HG03103 (cell line): ENCODE measurements at regions not wholly inside any gene's neighbourhood (a gene's known extent, or its start where the extent isn't known, plus 50 kb on each side); places are given as distances from the start of the nearest gene placed in this dataset.
"Not testable (repeated sequence)": the region's sequence is repeated elsewhere in the genome, so short reads cannot be mapped to it uniquely, and the experiment has no call there.

Experiments
- ATAC-seq: cut with Tn5 transposase; IDR thresholded peaks from one replicate; pipeline ENCODE4 v1.9.1; 2021; ENCODE audit warnings: low read depth; ENCODE audit not compliant: unreplicated experiment

- ATAC-seq: no peak
These were observed 375.6 kb downstream of the TUSC1 start for GRCh38 chr9:25302601-25303000.

- not testable (repeated sequence) for ATAC-seq
These were observed 390.0 kb downstream of the TUSC1 start for GRCh38 chr9:25288195-25288594.

- no peak for ATAC-seq
These were observed 393.9 kb downstream of the TUSC1 start for GRCh38 chr9:25284365-25284764.

- no peak for ATAC-seq
These were observed 395.3 kb downstream of the TUSC1 start for GRCh38 chr9:25282946-25283345.

- ATAC-seq: no peak
These were observed 416.8 kb downstream of the TUSC1 start for GRCh38 chr9:25261445-25261844.

- ATAC-seq: no peak
These were observed 418.2 kb downstream of the TUSC1 start for GRCh38 chr9:25260046-25260445.

GRCh38 chr9:25255216-25255615 lies 423.0 kb downstream of the TUSC1 start:
- no peak for ATAC-seq

- no peak for ATAC-seq
These were observed 424.2 kb downstream of the TUSC1 start for GRCh38 chr9:25254051-25254450.

GRCh38 chr9:25241421-25241820 lies 436.8 kb downstream of the TUSC1 start:
- no peak for ATAC-seq

- ATAC-seq: no peak
These were observed 451.1 kb downstream of the TUSC1 start for GRCh38 chr9:25226901-25227686.

- no peak for ATAC-seq
These were observed 452.1 kb downstream of the TUSC1 start for GRCh38 chr9:25225938-25226760.

- no peak for ATAC-seq
These were observed 453.2 kb downstream of the TUSC1 start for GRCh38 chr9:25224996-25225395.

GRCh38 chr9:25224309-25224708 lies 453.9 kb downstream of the TUSC1 start:
- no peak for ATAC-seq

- no peak for ATAC-seq
These were observed 465.9 kb downstream of the TUSC1 start for GRCh38 chr9:25212361-25212760.

- ATAC-seq: no peak
These were observed 470.6 kb downstream of the TUSC1 start for GRCh38 chr9:25207402-25208195.

- ATAC-seq: no peak
These were observed 472.2 kb downstream of the TUSC1 start for GRCh38 chr9:25206027-25206426.

- no peak for ATAC-seq
These were observed 473.0 kb downstream of the TUSC1 start for GRCh38 chr9:25205285-25205684.

GRCh38 chr9:25177858-25178257 lies 500.4 kb downstream of the TUSC1 start:
- no peak for ATAC-seq

GRCh38 chr9:25129537-25129936 lies 548.7 kb downstream of the TUSC1 start:
- ATAC-seq: no peak

GRCh38 chr9:25121811-25122210 lies 556.4 kb downstream of the TUSC1 start:
- no peak for ATAC-seq

- no peak for ATAC-seq
These were observed 559.2 kb downstream of the TUSC1 start for GRCh38 chr9:25119041-25119440.
